HepG2 (cell line): ENCODE measurements at regions not wholly inside any gene's neighbourhood (a gene's known extent, or its start where the extent isn't known, plus 50 kb on each side); places are given as distances from the start of the nearest gene placed in this dataset.

Experiments
- CEBPB ChIP-seq: IDR thresholded peaks from 2 replicates; pipeline ENCODE4 v1.6.1; 2011; ENCODE audit warnings: low read depth, low read length, improper control_type of control experiment, borderline replicate concordance
- EZH2 ChIP-seq: conservative IDR thresholded peaks from 2 replicates; pipeline ENCODE4 v1.6.1; 2012; ENCODE audit warnings: mild to moderate bottlenecking, low read depth, low read length, moderate library complexity
- HMGA1 ChIP-seq: sonication (generic); formaldehyde crosslinking; conservative IDR thresholded peaks from 2 replicates; pipeline ENCODE4 v1.4.0; 2020; ENCODE audit warnings: missing genetic modification reagents
- ISX ChIP-seq: sonication (generic); formaldehyde crosslinking; conservative IDR thresholded peaks from 2 replicates; pipeline ENCODE4 v1.5.0; 2020; ENCODE audit warnings: missing genetic modification reagents
- POLR2AphosphoS2 ChIP-seq: IDR thresholded peaks from 2 replicates; pipeline ENCODE4 v1.6.1; 2011; ENCODE audit warnings: low read depth, low read length, improper control_type of control experiment
- POLR2AphosphoS5 ChIP-seq: IDR thresholded peaks from 2 replicates; pipeline ENCODE4 v1.6.1; 2012; ENCODE audit warnings: low read depth, low read length
- SRSF4 ChIP-seq: fragments of 200-400 bp; formaldehyde crosslinking; IDR thresholded peaks from one replicate; pipeline ENCODE4 v1.6.1; 2018; ENCODE audit warnings: mild to moderate bottlenecking, low read depth, low read length, moderate library complexity; ENCODE audit not compliant: poor library complexity, severe bottlenecking
- ZNF317 ChIP-seq: sonication (generic); formaldehyde crosslinking; IDR thresholded peaks from 2 replicates; pipeline ENCODE4 v1.5.0; 2020; ENCODE audit warnings: mild to moderate bottlenecking, missing genetic modification reagents
- ZNF335 ChIP-seq: sonication (generic); formaldehyde crosslinking; IDR thresholded peaks from 2 replicates; pipeline ENCODE4 v1.4.0; 2020; ENCODE audit warnings: missing genetic modification reagents
- ZNF589 ChIP-seq: sonication (generic); formaldehyde crosslinking; conservative IDR thresholded peaks from 2 replicates; pipeline ENCODE4 v1.8.0; 2022; ENCODE audit warnings: mild to moderate bottlenecking, moderate library complexity, missing genetic modification reagents
- TF ChIP-seq, protein P1 (sequence below), 2 experiments: sonication (generic) in 1 of 2; formaldehyde crosslinking in 1 of 2; IDR thresholded peaks; 2 replicates each; pipeline versions ENCODE4 v1.4.0 to v1.6.1; 2018 to 2020; ENCODE audit warnings: missing genetic modification reagents in 2 of 2, borderline replicate concordance in 1 of 2, low read depth in 1 of 2, mild to moderate bottlenecking in 1 of 2, missing biosample characterization in 1 of 2
- TF ChIP-seq, protein P2 (sequence below): sonication (generic); formaldehyde crosslinking; IDR thresholded peaks from 2 replicates; pipeline ENCODE4 v1.4.0; 2020; ENCODE audit warnings: missing genetic modification reagents, borderline replicate concordance

DNA sequence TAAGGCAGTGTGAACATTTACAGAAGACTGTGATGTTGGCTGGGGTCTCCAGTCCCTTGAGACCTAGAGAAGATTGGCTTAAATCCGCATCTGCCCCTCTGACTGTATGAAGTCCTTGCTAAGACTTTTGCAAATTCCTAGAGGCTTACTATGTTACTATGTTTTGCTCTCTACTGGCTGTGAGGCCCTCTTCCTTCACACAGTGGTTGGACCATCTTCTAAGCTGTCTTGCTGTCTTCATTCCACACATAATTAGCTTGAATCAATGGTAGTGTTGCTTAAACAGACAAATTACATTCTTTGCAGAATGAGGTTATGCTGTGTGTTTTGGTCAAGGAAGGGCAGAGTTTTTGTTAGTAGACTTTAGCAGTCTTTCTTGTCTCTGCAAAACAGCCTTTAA is 658.0 kb downstream of the TYW1 start:
- TF ChIP-seq, protein P1, sequence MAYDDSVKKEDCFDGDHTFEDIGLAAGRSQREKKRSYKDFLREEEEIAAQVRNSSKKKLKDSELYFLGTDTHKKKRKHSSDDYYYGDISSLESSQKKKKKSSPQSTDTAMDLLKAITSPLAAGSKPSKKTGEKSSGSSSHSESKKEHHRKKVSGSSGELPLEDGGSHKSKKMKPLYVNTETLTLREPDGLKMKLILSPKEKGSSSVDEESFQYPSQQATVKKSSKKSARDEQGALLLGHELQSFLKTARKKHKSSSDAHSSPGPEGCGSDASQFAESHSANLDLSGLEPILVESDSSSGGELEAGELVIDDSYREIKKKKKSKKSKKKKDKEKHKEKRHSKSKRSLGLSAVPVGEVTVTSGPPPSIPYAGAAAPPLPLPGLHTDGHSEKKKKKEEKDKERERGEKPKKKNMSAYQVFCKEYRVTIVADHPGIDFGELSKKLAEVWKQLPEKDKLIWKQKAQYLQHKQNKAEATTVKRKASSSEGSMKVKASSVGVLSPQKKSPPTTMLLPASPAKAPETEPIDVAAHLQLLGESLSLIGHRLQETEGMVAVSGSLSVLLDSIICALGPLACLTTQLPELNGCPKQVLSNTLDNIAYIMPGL (CRISPR knock-in tag; IDR thresholded peaks at IDR 0.05; ENCODE audit: borderline replicate concordance in 1 of 2, low read depth in 1 of 2) = no peak
- TF ChIP-seq CEBPB = no peak
- TF ChIP-seq ISX (CRISPR knock-in tag) = no peak
- TF ChIP-seq ZNF589 (CRISPR knock-in tag) = no peak
- no peak for TF ChIP-seq HMGA1 (CRISPR knock-in tag)
- no peak for TF ChIP-seq POLR2AphosphoS2
- TF ChIP-seq, protein P2, sequence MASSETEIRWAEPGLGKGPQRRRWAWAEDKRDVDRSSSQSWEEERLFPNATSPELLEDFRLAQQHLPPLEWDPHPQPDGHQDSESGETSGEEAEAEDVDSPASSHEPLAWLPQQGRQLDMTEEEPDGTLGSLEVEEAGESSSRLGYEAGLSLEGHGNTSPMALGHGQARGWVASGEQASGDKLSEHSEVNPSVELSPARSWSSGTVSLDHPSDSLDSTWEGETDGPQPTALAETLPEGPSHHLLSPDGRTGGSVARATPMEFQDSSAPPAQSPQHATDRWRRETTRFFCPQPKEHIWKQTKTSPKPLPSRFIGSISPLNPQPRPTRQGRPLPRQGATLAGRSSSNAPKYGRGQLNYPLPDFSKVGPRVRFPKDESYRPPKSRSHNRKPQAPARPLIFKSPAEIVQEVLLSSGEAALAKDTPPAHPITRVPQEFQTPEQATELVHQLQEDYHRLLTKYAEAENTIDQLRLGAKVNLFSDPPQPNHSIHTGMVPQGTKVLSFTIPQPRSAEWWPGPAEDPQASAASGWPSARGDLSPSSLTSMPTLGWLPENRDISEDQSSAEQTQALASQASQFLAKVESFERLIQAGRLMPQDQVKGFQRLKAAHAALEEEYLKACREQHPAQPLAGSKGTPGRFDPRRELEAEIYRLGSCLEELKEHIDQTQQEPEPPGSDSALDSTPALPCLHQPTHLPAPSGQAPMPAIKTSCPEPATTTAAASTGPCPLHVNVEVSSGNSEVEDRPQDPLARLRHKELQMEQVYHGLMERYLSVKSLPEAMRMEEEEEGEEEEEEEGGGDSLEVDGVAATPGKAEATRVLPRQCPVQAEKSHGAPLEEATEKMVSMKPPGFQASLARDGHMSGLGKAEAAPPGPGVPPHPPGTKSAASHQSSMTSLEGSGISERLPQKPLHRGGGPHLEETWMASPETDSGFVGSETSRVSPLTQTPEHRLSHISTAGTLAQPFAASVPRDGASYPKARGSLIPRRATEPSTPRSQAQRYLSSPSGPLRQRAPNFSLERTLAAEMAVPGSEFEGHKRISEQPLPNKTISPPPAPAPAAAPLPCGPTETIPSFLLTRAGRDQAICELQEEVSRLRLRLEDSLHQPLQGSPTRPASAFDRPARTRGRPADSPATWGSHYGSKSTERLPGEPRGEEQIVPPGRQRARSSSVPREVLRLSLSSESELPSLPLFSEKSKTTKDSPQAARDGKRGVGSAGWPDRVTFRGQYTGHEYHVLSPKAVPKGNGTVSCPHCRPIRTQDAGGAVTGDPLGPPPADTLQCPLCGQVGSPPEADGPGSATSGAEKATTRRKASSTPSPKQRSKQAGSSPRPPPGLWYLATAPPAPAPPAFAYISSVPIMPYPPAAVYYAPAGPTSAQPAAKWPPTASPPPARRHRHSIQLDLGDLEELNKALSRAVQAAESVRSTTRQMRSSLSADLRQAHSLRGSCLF (CRISPR knock-in tag) = no peak
- TF ChIP-seq SRSF4 = no peak
- no peak for TF ChIP-seq POLR2AphosphoS5
- TF ChIP-seq EZH2 = no peak
- TF ChIP-seq ZNF317 (CRISPR knock-in tag) = no peak
- no peak for TF ChIP-seq ZNF335 (CRISPR knock-in tag)
